GM18498 (cell line): ENCODE measurements at regions not wholly inside any gene's neighbourhood (a gene's known extent, or its start where the extent isn't known, plus 50 kb on each side); places are given as distances from the start of the nearest gene placed in this dataset.
"Not testable (repeated sequence)": the region's sequence is repeated elsewhere in the genome, so short reads cannot be mapped to it uniquely, and the experiment has no call there.

Experiments
- ATAC-seq: cut with Tn5 transposase; IDR thresholded peaks from one replicate; pipeline ENCODE4 v1.9.1; 2021; ENCODE audit warnings: mild to moderate bottlenecking, moderate library complexity; ENCODE audit not compliant: unreplicated experiment

DNA sequence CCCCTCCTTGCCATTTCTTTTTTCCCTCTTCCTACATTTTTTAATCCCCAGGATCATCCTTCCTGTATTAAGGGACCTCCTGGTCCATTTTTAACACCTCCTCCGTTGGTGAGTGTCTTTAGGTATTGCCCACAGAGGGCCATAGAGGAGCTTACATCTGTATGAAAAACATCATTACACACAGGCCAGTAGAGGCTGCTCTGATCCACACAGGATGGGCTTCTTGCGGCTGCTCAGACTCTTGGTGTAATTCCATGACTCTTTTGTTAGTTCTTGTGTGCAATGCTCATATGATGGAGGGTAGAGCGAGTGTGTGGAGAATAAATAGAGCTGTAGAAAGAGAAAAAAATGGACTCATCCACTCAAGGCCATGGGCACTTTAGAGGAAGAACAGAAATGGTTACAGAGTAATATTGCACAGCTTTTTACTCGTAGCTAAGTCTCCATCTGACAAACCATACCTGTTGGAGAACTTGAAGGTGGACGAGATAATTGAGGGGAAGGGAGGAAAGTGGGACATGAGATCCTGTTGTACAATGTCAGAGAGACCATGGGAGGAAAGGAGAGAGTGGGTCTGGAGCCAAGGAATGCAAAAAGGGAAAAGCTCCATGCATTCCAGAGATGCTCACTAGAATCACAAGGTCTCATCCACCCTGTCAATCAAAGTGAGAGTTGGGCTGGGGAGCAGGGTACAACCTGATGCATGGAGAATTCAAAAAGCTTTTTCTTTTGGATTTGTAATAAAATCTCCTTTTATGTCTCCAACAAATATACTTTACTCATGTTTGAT is 129.7 kb upstream of the TNP1 start:
- no peak for ATAC-seq

DNA sequence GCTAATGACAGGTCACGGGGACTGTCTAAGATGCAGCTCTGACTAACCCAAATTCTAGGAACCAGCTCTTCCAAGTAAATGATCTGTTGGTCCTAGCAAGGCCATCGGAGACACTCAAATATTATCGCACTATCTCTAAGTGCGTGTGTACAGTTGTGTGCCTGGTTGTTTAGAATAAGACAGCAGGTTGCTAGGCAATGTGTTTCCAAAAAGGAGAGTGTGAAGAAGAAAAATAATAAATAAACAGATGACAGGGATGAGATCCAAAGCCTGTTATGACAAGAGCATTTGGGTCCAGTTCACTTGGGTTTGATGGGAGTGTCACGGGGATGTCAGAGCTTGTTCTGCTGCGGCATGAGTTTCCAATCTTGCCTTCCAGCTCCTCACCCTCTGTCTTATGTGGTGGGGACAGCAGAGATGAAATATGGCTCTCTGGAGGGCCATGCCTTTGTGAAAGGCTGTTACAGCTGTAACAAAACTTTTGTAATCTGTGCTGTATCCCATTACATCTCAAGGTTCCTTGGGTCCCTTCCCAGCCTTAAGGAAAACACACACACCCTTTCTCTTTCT is 127.5 kb upstream of the TNP1 start:
- ATAC-seq = no peak

DNA sequence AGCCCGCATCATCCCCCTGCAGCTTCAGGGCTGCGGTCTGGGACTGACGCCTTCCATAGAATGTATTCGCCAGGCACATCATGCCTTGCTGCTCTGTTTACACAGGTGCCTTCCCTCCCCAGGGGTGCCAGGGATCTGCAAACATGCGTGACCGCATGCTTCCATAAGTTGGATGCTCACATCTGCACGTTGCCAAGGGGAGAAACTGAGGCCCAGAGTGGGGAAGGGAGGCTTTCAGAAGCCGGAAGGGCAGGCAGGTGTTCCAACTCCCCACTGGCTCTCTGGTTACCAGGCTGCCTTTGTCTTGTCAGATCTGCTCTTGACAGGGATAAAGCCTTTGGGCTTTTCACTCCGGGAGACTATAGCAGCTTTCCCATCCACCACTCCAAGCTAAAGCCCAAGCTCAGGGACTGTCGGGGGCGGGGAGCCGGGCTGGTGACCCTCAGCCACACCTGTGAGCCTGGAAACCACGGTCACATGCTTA is 125.8 kb upstream of the TNP1 start:
- ATAC-seq = no peak

DNA sequence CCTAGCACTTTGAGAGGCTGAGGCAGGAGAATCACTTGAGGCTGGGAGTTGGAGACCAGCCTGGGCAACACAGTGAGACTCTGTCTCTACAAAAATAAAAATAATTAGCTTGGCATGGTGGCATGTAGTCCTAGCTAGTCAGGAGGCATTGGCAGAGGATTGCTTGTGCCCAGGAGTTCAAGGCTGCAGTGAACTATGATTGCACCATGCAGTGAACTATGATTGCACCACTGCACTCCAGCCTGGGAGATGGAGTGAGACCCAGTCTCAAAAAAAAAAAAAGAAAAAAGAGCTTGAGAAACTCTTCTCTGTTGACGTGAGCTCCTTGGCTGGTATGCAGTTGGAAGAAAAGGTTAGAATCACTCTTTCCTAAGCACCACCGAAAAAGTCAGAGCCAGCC is 125.1 kb upstream of the TNP1 start:
- ATAC-seq = no peak

DNA sequence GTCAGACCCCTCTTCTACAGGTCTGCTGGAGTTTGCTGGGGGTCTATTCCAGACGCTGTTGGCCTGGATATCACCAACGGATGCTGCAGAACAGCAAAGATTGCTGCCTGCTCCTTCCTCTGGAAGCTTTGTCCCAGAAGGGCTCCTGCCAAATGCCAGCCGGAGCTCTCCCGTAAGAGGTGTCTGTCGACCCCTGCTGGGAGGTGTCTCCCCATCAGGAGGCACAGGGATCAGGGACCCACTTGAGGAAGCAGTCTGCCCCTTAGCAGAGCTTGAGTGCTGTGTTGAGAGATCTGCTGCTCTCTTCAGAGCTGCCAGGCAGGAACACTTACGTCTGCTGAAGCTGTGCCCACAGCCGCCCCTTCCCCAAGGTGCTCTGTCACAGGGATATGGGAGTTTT is 122.1 kb upstream of the TNP1 start:
- not testable (repeated sequence) for ATAC-seq

DNA sequence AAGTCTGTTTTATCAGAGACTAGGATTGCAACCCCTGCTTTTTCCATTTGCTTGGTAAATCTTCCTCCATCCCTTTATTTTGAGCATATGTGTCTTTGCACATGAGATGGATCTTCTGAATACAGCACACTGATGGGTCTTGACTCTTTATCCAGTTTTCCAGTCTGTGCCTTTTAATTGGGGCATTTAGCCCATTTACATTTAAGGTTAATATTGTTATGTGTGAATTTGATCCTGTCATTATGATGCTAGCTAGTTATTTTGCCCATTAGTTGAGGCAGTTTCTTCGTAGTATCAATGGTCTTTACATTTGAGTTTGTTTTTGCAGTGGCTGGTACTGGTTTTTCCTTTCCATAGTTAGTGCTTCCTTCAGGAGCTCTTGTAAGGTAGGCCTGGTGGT is 120.6 kb upstream of the TNP1 start:
- ATAC-seq = not testable (repeated sequence)

DNA sequence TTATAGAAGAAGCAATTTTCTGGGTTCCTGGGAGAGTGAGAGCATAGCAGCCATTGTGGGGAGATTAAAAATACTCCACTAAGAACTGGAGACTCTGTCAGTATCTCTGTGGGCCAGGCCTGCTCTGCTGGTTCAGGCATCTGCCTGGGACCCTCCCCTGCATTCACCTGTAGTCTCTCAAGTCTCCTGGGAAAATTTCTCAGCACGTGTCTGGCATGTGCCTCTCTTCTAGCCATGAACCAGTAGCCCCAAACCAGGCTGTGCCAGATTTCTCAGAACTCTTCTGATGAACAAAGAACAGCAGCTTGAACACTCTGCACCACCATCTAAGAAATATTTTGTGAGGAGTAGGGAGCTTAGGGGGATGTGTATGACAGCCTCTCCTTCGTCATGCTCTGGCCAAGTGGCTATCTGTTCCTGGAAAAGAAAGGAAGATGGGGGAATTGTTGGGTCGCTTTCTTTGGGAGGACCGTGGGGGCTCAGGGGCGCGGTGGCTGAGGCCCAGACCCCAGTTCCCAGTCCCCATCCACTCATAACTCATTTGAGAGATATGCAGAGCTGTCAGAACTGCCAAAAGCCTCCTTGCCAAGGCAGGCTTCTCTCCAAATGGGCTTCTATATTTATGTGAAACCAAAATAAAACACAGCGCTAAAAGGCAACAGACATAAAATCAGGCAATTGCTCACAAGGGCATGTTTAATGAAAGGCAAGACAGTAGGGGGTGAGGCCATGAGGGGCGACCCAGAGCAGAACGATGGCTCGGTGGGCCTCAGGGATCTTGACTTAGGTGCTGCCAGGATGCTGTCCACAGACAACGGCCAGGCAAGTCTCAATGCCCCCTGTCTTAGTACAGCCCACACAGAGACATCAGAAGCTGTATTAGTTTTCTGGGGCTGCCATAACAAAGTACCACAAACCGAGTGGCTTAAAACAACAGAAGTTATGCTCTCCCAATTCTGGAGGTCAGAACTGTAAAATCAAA is 114.7 kb upstream of the TNP1 start:
- ATAC-seq = no peak

DNA sequence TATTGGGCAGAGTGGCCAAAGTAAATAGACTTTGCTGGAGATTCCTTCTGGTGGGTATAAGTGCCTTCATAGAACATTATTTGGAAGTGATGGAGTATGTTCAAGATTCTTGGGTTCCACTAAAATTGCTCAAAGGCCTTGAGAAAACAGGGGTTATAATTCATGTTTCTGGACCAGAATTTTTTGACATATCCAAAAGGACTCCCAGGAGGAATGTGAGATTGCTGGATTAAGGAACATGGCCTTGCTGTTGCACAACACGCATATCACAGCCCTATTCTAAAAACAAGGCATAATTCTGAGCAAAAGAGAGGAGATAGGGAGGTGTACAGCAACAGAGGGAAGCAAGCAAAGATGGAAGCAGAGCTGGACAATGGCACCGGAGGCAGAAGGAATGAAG is 111.7 kb upstream of the TNP1 start:
- no peak for ATAC-seq

DNA sequence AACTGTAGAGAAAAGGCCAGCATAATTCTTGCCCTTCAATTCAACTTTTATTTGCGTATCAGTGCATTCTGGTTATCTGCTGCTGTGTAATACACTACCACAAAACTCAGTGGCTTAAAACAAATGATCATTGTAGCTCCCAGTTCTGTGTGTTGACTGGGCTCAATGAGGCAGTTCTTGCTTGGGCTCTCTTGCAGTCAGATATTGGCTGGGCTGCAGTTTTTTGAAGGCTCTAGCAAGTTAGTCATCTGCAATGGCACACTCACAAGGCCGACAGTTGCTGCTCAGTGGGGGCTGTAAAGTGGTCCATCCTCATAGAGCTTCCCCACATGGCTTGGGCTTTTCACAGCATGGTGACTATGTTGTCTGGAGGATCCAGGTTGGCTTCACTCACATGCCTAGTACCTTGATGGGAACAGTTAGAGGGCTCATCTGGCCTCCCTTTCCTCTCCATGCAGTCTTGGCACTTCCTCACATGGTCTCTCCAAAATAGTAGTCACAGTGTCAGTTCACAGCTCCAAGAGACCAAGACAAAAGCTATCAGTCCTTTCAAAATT is 110.6 kb upstream of the TNP1 start:
- ATAC-seq = no peak

DNA sequence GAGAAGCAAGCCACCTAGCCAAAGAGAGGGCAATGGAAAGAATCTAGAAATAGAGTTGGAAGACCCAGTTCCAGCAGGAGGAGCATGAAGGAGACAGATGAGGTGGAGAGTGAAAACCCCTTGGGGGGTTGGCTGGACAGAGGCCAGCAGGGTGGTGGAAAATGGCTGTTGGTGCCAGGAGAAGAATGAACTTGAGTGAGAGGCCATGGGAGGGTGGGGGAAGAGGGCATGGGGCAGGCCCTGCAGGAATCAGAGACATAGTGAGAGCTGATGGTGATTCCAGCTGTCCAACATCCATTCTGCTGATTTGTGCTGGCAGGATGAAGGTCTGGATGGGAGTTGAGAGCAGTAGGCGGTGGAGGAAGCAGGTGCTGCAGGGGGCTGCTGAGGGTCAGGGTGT is 108.0 kb upstream of the TNP1 start:
- ATAC-seq = no peak

DNA sequence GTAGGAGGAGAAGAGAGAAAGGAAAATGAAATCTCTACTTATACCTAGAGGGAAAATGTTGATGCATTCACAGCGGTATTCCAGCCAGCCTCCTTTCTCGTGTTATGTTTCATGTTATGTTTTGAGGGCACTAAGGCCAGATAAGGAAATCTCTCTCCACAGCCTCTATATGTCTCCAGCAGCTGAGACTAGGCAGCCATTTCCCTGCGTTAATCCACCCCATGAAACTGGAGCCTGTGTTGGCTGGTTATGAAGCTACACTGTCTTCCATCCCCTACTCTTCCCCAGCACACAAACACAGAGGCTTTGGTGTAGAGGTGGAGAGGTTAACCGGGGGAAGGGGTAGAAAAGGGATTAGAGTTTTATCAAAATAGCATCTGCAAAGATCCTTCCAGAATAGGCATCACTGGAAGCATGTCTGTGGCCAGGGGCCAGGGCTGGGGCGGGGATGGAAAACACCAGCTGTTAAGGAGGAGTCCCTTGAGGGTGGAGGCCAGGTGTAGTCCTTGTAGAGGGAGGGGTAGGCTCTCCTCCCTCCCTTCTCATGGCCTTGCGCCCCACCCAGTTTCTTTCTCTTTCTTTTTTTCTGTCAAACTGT is 100.9 kb upstream of the TNP1 start:
- no peak for ATAC-seq

DNA sequence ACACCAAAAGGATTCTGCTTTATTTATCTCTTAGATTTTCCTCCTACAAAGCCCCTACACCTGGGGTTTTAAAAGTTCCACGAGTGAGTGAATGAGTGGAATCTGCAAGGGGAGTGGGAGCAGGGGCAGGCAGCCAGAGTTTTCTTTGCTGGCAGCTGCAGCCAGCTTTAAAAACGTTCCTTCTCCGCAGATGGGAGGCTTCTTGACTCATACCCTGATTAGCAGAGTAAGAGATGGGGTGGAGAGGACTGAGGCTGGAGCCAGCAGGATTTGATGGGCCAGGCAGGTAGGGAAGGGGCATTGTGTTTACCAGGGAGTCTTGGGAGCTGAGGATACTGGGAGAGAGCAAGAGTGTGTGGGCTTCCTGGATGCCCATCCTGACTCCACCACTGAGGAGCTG is 99.6 kb upstream of the TNP1 start:
- no peak for ATAC-seq

DNA sequence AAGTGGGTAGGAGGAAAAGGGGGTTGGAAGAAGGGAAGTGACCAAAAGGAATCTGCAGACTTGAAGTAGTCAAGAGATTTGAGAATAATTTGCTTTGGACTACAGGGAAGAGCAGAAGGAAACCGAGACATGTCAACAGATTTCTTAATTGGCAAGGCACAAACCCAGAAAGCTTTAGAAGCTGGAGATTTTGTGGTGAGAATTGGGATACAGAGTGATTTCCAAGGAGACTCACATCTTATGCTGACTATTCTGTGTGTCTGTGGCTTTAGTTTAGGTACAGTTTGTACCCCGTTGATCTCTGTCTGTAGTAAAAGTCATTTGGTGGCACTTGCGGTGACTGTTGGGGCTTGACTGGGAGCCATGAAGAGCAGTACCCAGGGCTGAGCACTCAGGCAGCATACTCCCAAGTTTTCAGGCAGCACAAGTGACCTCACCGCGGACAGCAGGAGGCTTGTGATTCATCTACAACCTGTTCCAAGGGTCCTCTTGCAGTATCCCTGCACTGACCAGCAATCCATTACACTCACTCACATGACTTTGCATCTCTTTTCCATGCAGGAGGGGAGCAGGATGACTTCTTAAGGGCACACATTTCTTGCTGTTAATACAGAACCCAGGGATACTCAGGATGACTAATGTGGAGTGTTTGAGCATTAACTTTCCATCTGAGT is 97.1 kb upstream of the TNP1 start:
- ATAC-seq = no peak

DNA sequence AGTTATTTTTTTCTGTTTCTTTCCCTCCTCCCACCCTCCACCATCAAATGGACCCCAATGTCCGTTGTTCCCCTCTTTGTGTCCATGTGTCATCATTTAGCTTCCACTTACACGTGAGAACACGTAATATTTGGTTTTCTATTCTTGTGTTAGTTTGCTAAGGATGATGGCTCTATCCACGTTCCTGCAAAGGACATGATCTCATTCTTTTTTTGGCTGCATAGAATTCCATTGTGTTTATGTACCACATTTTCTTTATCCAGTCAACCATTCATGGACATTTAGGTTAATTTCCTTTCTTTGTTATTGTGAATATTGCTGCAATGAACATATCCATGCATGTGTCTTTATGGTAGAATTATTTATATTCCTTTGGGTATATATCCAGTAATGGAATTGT is 91.3 kb upstream of the TNP1 start:
- no peak for ATAC-seq

DNA sequence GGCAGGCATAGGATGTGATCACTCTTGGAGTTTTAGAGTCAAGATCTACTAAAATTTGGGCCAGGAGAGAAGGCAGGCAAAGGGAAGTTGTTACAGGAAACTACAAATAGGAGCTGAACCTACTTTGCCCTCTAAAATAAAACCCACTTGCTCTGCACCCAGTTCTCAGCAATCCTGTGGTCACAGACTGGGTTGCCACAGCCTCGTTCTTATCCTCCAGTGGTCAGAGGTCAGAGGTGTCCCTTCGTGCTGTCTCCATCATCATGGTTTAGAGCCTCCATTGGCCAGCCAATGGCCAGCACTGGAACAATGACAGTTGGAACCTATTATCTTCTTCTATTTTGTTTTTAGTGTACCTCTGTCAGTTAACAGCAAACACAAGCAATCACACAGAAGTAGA is 90.7 kb upstream of the TNP1 start:
- no peak for ATAC-seq

DNA sequence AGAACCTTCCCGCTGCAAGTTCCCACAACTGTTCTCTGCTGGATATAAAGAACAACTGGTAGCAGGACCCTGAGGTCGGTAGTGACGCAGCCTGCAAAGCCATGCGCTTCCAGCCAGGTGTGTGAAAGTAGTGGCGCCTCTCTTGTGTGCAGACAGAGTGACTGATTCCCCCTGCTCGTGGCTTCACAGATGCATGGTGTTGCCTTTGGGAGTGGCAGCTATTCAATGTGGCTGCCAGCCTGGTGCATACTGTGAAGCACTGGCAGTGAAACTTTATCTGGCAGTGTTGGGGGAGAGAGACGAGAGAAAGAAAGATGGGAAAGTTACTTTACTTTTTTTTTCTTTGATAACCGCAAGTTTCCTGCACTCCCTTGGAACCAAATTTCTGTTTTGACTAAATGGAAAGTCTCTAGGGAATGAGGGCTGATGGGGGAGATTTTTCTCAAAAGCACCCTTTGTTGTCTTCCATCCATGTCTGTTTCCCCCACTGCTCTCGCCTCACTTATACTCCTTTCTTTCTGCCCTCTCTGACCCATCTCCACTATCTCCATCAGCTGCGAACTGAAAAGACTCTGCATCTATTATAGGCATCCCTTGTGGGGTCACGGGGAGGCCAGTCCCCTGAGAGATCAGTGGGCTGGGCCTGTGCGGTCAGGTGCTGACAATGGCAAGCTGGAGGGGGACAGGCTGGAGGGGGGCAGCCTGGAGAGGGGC is 90.0 kb upstream of the TNP1 start:
- no peak for ATAC-seq

DNA sequence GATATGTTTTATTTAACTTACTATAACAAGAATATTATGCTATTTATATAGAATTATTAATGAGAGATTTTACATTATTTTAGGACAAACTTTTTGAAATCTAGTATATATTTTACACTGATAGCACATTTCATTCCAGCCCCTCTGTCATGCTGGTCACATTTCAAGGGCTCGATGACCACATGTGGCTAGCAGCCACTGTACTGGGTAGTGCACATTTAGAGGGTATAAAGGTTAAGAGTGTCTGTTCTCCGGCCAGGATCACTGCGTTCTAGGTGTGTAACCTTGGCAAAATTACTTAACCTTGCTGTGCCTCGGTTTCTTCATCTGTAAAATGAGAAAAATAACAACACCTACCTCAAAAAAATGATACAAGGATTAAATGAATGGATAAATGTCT is 87.2 kb upstream of the TNP1 start:
- no peak for ATAC-seq

DNA sequence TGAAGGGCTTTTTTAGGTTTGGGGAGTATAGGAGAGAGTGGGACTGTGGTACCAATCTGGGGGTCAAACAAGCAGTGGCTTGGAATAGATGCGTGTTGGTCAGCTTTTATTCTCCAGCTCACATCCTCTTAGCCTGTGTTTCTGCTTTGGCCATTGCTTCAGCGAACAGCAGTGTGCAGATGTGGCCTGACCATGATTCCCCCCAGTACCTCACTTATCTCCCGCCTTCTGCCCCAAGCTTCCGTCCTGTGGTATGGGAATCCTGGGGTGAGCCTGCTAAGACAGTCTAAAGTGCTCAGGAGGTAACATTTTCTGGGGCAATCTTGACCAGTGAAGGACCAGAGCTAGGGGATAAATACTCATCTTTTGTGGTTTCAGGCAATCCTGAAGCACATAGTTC is 84.9 kb upstream of the TNP1 start:
- no peak for ATAC-seq

DNA sequence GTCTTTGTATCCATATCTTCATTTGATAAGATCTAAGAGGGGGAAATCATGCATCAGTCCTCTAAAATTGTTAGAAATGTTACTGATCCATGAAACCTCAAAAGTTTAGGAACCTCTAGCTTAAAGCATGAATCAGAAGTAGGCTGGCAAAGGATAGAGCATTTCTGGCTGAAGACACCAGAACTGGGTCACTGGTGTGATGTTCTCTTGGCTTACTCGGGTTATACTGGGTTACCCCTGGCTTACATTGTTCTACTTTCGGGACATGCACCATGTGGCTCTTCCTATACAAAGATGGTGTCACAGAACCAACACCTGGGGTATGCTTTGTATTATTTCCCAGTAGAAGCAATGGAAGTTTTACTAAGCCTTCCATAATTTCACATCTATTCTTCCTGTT is 83.2 kb upstream of the TNP1 start:
- no peak for ATAC-seq

DNA sequence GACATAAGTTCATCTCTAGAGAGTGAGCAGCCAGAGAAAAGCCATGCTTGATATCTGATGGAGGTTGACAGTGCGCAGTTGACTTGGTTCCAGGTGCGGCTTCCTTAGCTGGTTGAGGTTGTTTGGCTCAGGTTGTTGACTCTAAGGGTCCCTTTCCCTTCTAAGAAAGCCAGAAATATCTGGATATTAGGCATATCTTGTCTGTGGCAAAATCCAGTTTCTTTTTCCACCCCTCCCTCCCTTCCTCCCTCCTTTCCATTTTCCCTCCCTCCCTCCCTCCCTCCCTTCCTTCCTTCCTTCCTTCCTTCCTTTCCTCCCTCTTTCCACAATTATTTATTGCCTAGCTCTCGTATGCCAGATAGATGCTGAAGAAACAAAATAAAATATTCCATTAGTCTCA is 82.6 kb upstream of the TNP1 start:
- ATAC-seq = no peak
